Activated CD8-positive, alpha-beta T cell treated with anti-CD3 and anti-CD28 coated beads for 36 hours (primary cell): ENCODE measurements at regions not wholly inside any gene's neighbourhood (a gene's known extent, or its start where the extent isn't known, plus 50 kb on each side); places are given as distances from the start of the nearest gene placed in this dataset.

Source experiments
- ATAC-seq: fragments of 200-7000 bp; cut with Tn5 transposase; one replicate; pipeline ENCODE4 v1.10.0; 2021; ENCODE audit warnings: mild to moderate bottlenecking, moderate library complexity
- CTCF ChIA-PET: fragments of 350-600 bp; sonication (Branson Sonifier 250); formaldehyde crosslinking; loops from one replicate; lab custom pipeline; 2021; ENCODE audit warnings: antibody characterized with exemption; lab: Charles Lee
- POLR2A ChIA-PET: fragments of 350-600 bp; sonication (Branson Sonifier 250); formaldehyde crosslinking; loops from one replicate; lab custom pipeline; 2021; ENCODE audit warnings: antibody characterized with exemption; lab: Charles Lee
- DNase-seq: peaks from one replicate; pipeline ENCODE4 v3.0.0-alpha.2; 2020
- H3K27ac Mint-ChIP-seq: one replicate; pipeline ENCODE4 v1.8.0; 2021; ENCODE audit warnings: mild to moderate bottlenecking, mixed read lengths
- H3K27me3 Mint-ChIP-seq: one replicate; pipeline ENCODE4 v1.8.0; 2021; ENCODE audit warnings: mixed read lengths
- H3K36me3 Mint-ChIP-seq: one replicate; pipeline ENCODE4 v1.8.0; 2021; ENCODE audit warnings: low read depth, mixed read lengths
- H3K4me1 Mint-ChIP-seq: one replicate; pipeline ENCODE4 v1.8.0; 2021; ENCODE audit warnings: low read depth, mixed read lengths
- H3K4me3 Mint-ChIP-seq: one replicate; pipeline ENCODE4 v1.8.0; 2021; ENCODE audit warnings: mild to moderate bottlenecking, moderate library complexity, mixed read lengths
- H3K9me3 Mint-ChIP-seq: one replicate; pipeline ENCODE4 v1.8.0; 2021; ENCODE audit warnings: mixed read lengths
- CTCF ChIP-seq: fragments of 200-600 bp; IDR thresholded peaks from one replicate; pipeline ENCODE4 v1.8.0; 2022; ENCODE audit warnings: antibody characterized with exemption, mild to moderate bottlenecking
- intact Hi-C: fragments of 100-400 bp; cut with micrococcal nuclease; formaldehyde crosslinking; loops from one replicate; pipeline ENCODE4 v1.10.0; 2022

GRCh38 chr22:44403602-44404329 lies 91.0 kb upstream of the SHISAL1 start:
- POLR2A ChIA-PET, result interaction anchor here (0.6 kb wide), 1 partner anchor 14 kb away, joined by 3 read pairs; no protein-coding TSS in a partner anchor
- H3K4me3 Mint-ChIP-seq, result no peak overlapping the region
- ATAC-seq (no peak), DNase-seq (no peak)
- H3K4me1 Mint-ChIP-seq, result no peaks in the 10 kb centered on the region
- intact Hi-C loops, result no loop called here
- H3K27me3 Mint-ChIP-seq, result no peaks in the 10 kb centered on the region
- H3K9me3 Mint-ChIP-seq, result no peaks in the 10 kb centered on the region
- H3K27ac Mint-ChIP-seq, result no peak overlapping the region
- TF ChIP-seq CTCF, result no peak
- CTCF ChIA-PET, result no interaction called here
- H3K36me3 Mint-ChIP-seq, result no peaks in the 10 kb centered on the region

- ChIA-PET POLR2A (no interaction called here), CTCF (no interaction called here)
- DNase-seq (no peak), ATAC-seq (no peak)
- H3K4me1 Mint-ChIP-seq, result no peaks in the 10 kb centered on the region
- TF ChIP-seq CTCF, result no peak
- H3K27me3 Mint-ChIP-seq, result no peaks in the 10 kb centered on the region
- H3K36me3 Mint-ChIP-seq, result no peaks in the 10 kb centered on the region
- no peaks in the 10 kb centered on the region for H3K9me3 Mint-ChIP-seq
- H3K27ac Mint-ChIP-seq, result no peak overlapping the region
- intact Hi-C loops, result no loop called here
- no peak overlapping the region for H3K4me3 Mint-ChIP-seq
Observed at GRCh38 chr22:44403166-44403565, 90.4 kb upstream of the SHISAL1 start.

GRCh38 chr22:44402196-44403111 lies 89.7 kb upstream of the SHISAL1 start:
- ChIA-PET POLR2A (no interaction called here), CTCF (no interaction called here)
- ATAC-seq (no peak), DNase-seq (no peak)
- no peaks in the 10 kb centered on the region for H3K36me3 Mint-ChIP-seq
- intact Hi-C loops, result no loop called here
- H3K4me3 Mint-ChIP-seq, result no peak overlapping the region
- H3K9me3 Mint-ChIP-seq, result no peaks in the 10 kb centered on the region
- H3K4me1 Mint-ChIP-seq, result no peaks in the 10 kb centered on the region
- no peaks in the 10 kb centered on the region for H3K27me3 Mint-ChIP-seq
- no peak for TF ChIP-seq CTCF
- no peak overlapping the region for H3K27ac Mint-ChIP-seq

- POLR2A ChIA-PET, result no interaction called here
- Mint-ChIP-seq H3K27ac (no peak overlapping the region), H3K4me1 (no peaks in the 10 kb centered on the region), H3K27me3 (no peaks in the 10 kb centered on the region), H3K36me3 (no peaks in the 10 kb centered on the region), H3K9me3 (no peaks in the 10 kb centered on the region), H3K4me3 (no peak overlapping the region)
- CTCF ChIA-PET, result no interaction called here
- ATAC-seq (no peak), DNase-seq (no peak)
- TF ChIP-seq CTCF, result no peak
- intact Hi-C loops, result no loop called here
Observed at GRCh38 chr22:44401783-44402110, 89.0 kb upstream of the SHISAL1 start.

- H3K27me3 Mint-ChIP-seq, result no peaks in the 10 kb centered on the region
- intact Hi-C loops, result no loop called here
- POLR2A ChIA-PET, result no interaction called here
- ATAC-seq (no peak), DNase-seq (no peak)
- H3K4me3 Mint-ChIP-seq, result no peak overlapping the region
- no peak for TF ChIP-seq CTCF
- H3K27ac Mint-ChIP-seq, result no peak overlapping the region
- CTCF ChIA-PET, result no interaction called here
- H3K9me3 Mint-ChIP-seq, result no peaks in the 10 kb centered on the region
- no peaks in the 10 kb centered on the region for H3K36me3 Mint-ChIP-seq
- no peaks in the 10 kb centered on the region for H3K4me1 Mint-ChIP-seq
Observed at GRCh38 chr22:44400763-44401060, 88.0 kb upstream of the SHISAL1 start.
